AG09319 (cell line): ENCODE measurements at regions not wholly inside any gene's neighbourhood (a gene's known extent, or its start where the extent isn't known, plus 50 kb on each side); places are given as distances from the start of the nearest gene placed in this dataset.
"Not testable (repeated sequence)": the region's sequence is repeated elsewhere in the genome, so short reads cannot be mapped to it uniquely, and the experiment has no call there.

Source experiments
- DNase-seq: peaks from one replicate; pipeline ENCODE4 v3.0.0-alpha.2; 2010; ENCODE audit warnings: low read depth; ENCODE audit errors: extremely low read depth
- TF ChIP-seq, protein P1 (sequence below): IDR thresholded peaks from 2 replicates; pipeline ENCODE4 v1.5.1; 2011; ENCODE audit warnings: low read depth, mild to moderate bottlenecking, inconsistent platforms, low read length, moderate library complexity

DNA sequence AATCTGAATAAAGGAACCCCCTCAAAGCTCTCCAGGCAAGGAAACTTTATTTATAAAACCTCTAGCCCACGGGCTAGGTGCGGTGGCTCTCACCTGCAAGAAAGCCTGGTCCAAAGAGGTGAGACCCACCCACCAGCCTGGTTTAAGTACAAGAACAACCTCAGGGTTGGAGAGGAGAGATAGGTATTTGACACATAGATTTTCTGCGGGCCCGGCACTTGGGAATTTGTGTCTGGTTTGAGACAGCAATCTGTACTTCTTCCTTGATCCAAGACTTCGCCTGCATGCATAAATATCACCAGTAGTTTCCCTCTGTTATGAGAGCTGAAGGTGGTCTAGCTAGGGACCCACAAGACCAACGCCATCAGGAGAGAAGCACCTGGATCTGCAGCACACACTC is 73.2 kb upstream of the CAPRIN1 start:
- TF ChIP-seq, protein P1, sequence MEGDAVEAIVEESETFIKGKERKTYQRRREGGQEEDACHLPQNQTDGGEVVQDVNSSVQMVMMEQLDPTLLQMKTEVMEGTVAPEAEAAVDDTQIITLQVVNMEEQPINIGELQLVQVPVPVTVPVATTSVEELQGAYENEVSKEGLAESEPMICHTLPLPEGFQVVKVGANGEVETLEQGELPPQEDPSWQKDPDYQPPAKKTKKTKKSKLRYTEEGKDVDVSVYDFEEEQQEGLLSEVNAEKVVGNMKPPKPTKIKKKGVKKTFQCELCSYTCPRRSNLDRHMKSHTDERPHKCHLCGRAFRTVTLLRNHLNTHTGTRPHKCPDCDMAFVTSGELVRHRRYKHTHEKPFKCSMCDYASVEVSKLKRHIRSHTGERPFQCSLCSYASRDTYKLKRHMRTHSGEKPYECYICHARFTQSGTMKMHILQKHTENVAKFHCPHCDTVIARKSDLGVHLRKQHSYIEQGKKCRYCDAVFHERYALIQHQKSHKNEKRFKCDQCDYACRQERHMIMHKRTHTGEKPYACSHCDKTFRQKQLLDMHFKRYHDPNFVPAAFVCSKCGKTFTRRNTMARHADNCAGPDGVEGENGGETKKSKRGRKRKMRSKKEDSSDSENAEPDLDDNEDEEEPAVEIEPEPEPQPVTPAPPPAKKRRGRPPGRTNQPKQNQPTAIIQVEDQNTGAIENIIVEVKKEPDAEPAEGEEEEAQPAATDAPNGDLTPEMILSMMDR, result no peak
- DNase-seq, result no peak

DNA sequence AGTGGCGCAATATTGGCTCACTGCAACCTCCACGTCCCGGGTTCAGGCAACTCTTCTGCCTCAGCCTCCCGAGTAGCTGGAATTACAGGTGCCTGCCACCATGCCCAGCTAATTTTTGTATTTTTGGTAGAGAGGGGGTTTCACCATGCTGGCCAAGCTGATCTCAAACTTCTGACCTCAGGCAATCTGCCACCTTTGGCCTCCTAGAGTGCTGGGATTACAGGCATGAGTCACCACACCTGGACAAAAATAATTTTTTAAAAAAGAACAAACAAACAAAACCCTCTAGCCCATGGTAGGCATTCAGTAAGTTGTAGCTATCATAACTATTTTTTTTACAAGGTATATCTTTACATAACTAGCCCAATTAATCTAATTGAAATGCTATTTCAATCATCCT is 73.9 kb upstream of the CAPRIN1 start:
- TF ChIP-seq, protein P1, result no peak
- DNase-seq, result no peak

DNA sequence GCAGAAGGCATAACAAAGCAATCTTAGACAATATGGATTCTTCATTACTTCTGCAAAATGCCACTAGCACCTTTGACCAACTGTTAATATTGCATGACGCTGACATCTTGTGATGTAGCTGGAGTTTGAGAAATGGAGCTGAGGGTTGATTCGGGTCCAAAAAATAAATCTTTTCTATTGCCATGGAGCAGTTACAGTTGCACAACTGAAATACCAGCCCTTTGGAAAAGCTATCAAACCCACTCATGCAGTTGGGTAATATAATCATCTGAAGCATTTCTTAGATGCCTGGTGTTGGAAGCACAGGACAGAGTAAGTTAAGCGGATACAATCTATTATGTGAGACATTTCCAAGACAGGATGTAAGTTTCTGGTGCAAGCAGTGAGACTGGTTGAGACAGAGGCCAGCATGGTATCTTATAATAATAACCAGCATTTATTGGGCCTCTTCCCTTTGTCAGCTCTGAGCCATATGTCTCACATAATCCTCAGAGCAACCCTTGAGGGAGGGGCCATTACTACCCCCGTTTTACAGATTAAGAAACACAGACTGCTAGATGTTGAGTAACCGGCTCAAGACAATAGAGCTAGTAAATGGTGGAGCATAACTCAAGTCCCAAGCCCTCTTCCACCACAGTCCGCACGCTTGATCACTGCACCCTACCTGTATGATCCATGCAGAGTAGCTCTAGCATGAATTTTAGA is 74.9 kb upstream of the CAPRIN1 start:
- DNase-seq, result no peak
- TF ChIP-seq, protein P1, result no peak

DNA sequence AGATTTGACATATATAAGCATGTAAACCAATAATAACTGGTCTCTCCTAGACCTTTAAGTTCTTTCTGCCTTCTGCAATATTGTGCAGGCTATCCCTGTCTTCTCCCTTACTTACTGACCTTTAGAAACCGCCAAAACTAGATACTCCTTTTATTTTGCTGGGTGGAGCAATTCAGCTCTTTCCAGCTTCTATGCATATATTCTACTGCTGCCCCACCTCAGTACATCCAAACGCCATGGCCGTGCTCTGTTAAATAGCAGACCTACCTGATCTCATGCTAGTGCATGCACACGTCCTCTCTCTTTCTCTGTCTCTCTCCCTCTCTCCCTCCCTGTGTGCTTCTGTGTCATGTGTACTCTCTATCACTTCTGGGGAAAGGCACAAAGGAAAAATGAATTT is 76.7 kb upstream of the CAPRIN1 start:
- TF ChIP-seq, protein P1, result no peak
- DNase-seq, result no peak

DNA sequence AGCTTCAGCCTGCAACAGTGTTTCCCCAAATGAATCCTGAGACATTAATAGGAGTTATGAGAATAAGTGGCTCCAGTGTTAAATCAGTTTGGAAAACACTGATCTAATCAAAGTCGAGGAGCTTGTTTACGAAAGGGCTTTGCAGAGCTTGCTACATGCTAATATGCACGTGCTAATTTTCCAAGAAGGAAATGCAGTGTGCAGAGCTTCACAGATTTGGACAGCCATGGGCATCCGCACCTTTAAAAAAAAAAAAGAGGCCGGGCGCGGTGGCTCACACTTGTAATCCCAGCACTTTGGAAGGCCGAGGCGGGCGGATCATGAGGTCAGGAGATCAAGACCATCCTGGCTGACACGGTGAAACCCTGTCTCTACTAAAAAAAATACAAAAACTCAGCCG is 79.7 kb upstream of the LMO2 start:
- DNase-seq, result not testable (repeated sequence)

DNA sequence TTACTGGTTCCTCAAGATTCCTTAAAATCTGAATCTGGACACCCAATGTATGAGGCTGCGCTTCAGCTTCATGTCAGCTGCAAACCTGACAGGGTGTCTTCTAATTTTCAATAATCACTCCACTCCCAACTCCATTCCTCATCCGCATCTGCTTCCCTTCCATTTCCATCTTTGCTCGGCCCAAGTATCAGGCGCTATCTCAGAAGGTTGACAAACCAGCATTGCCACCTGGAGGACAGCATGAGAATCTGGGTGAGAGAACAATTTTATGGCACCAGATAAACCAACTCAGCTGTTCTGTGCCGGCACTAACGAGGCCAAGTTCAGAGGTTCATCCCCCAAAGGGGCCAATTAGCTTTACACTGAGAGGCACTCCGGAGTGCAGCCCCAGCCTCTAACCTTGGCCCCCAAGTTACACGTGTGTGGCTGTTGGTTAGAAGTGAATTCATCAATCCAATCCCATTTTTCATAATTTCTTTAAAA is 79.1 kb upstream of the LMO2 start:
- DNase-seq, result peak; percentile 29

DNA sequence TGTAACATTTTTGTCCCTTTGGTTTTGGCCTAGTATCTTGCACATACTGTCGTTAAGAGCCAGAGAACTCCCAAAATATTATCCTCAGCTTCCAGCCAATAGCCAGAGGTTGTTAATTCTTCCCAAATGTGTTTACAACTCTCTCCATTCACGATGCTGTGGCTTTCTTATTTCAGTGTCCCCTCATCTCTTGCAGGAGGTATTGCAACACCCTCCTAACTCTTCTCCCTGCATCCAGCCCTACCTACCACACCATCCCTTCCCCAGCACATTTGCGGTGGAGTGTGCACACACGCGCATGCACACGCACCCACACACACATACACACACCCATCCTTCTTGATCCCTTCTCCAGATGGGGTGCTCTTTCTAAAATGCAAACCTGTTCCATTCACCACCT is 75.6 kb upstream of the LMO2 start:
- DNase-seq, result no peak

More for the DNA sequence above, 79.1 kb upstream of the LMO2 start:
- TF ChIP-seq, protein P1, result peak; percentile 77

More for the DNA sequence above, 75.6 kb upstream of the LMO2 start:
- TF ChIP-seq, protein P1, result no peak
